Activated gamma-delta T cell treated with anti-CD3 and anti-CD28 coated beads, Interleukin-2, amount 50 U/mL, for 16 hours (primary cell): ENCODE measurements at regions not wholly inside any gene's neighbourhood (a gene's known extent, or its start where the extent isn't known, plus 50 kb on each side); places are given as distances from the start of the nearest gene placed in this dataset.

Source experiments
- DNase-seq: peaks from one replicate; pipeline ENCODE4 v3.0.0-alpha.2; 2020; ENCODE audit warnings: low read depth

GRCh38 chrX:51798701-51799100 is 55.5 kb downstream of the GSPT2 start:
- DNase-seq = no peak

GRCh38 chrX:51802917-51803688 is 59.9 kb downstream of the GSPT2 start:
- peak; percentile 52 for DNase-seq

- DNase-seq = no peak
These were observed 60.6 kb downstream of the GSPT2 start for GRCh38 chrX:51803833-51804232.

- no peak for DNase-seq
These were observed 61.5 kb downstream of the GSPT2 start for GRCh38 chrX:51804741-51805140.

GRCh38 chrX:51813886-51814460 is 70.7 kb downstream of the GSPT2 start:
- no peak for DNase-seq

GRCh38 chrX:51824061-51824460 is 69.4 kb upstream of the MAGED1 start:
- no peak for DNase-seq

- no peak for DNase-seq
These were observed 68.0 kb upstream of the MAGED1 start for GRCh38 chrX:51825436-51825835.

- DNase-seq = no peak
These were observed 59.3 kb upstream of the MAGED1 start for GRCh38 chrX:51834076-51834475.

- no peak for DNase-seq
These were observed 56.6 kb upstream of the MAGED1 start for GRCh38 chrX:51836823-51837222.

- DNase-seq = no peak
These were observed 56.0 kb upstream of the MAGED1 start for GRCh38 chrX:51837451-51837850.

- no peak for DNase-seq
These were observed 55.5 kb upstream of the MAGED1 start for GRCh38 chrX:51837921-51838320.
